CD14-positive monocyte (primary cell): ENCODE measurements at regions not wholly inside any gene's neighbourhood (a gene's known extent, or its start where the extent isn't known, plus 50 kb on each side); places are given as distances from the start of the nearest gene placed in this dataset.

Source experiments
- DNase-seq, 3 donors: peaks; one replicate each; pipeline ENCODE4 v3.0.0-alpha.2; 2011 to 2022
- H2AFZ ChIP-seq: 2 replicates; pipeline ENCODE4 v1.6.0; 2012; ENCODE audit warnings: mild to moderate bottlenecking, low read depth, low read length, inconsistent platforms; ENCODE audit not compliant: insufficient read depth, poor library complexity, severe bottlenecking
- H3K27ac ChIP-seq, 2 donors: 1 replicate in 1 of 2; 2 replicates in 1 of 2; pipeline ENCODE4 v1.5.1; 2012 to 2013; ENCODE audit warnings: low read length in 2 of 2, control low read depth in 1 of 2, inconsistent platforms in 1 of 2, low read depth in 1 of 2, mild to moderate bottlenecking in 1 of 2
- H3K27me3 ChIP-seq, 2 donors: one replicate each; pipeline versions ENCODE4 v1.6.0 to v1.6.1; 2011 to 2013; ENCODE audit warnings: low read length in 2 of 2; ENCODE audit not compliant: control insufficient read depth in 2 of 2, insufficient read depth in 2 of 2
- H3K36me3 ChIP-seq, 2 donors: replicated peaks in 1 of 2; 1 replicate in 1 of 2; 2 replicates in 1 of 2; pipeline versions ENCODE4 v1.5.1 to v1.6.1; 2012 to 2013; ENCODE audit warnings: low read length in 2 of 2, control low read depth in 1 of 2, inconsistent platforms in 1 of 2, mild to moderate bottlenecking in 1 of 2; ENCODE audit not compliant: insufficient read depth in 2 of 2, control insufficient read depth in 1 of 2
- H3K4me1 ChIP-seq, 2 donors: 1 replicate in 1 of 2; 2 replicates in 1 of 2; pipeline versions ENCODE4 v1.5.1 to v1.6.1; 2012 to 2013; ENCODE audit warnings: low read length in 2 of 2, control low read depth in 1 of 2, inconsistent platforms in 1 of 2, mild to moderate bottlenecking in 1 of 2, moderate library complexity in 1 of 2; ENCODE audit not compliant: insufficient read depth in 2 of 2, control insufficient read depth in 1 of 2
- H3K4me2 ChIP-seq: replicated peaks from 2 replicates; pipeline ENCODE3; 2012; ENCODE audit warnings: low read length, moderate library complexity, mild to moderate bottlenecking; ENCODE audit not compliant: poor library complexity, severe bottlenecking; ENCODE audit errors: extremely low read depth
- H3K4me3 ChIP-seq, 3 experiments: fragments of 200-600 bp in 1 of 3; sonication (generic) in 1 of 3; replicated peaks in 1 of 3; 1 replicate in 2 of 3; 2 replicates in 1 of 3; pipeline ENCODE4 v1.5.1; 2011 to 2013; ENCODE audit warnings: low read length in 3 of 3, mild to moderate bottlenecking in 3 of 3, control low read depth in 2 of 3, low read depth in 2 of 3, inconsistent platforms in 1 of 3, moderate library complexity in 1 of 3
- H3K79me2 ChIP-seq: 2 replicates; pipeline ENCODE4 v1.6.0; 2012; ENCODE audit warnings: mild to moderate bottlenecking, control low read depth, inconsistent platforms, low read length, moderate library complexity; ENCODE audit not compliant: insufficient read depth
- H3K9ac ChIP-seq: 2 replicates; pipeline ENCODE4 v1.6.0; 2017; ENCODE audit warnings: low read length, mild to moderate bottlenecking; ENCODE audit not compliant: insufficient read depth, poor library complexity, severe bottlenecking
- H3K9me3 ChIP-seq, 2 donors: replicated peaks in 1 of 2; 1 replicate in 1 of 2; 2 replicates in 1 of 2; pipeline versions ENCODE4 v1.5.1 to v1.6.1; 2012 to 2013; ENCODE audit warnings: low read length in 2 of 2, control low read depth in 1 of 2; ENCODE audit not compliant: control insufficient read depth in 1 of 2, insufficient read depth in 1 of 2
- H4K20me1 ChIP-seq: 2 replicates; pipeline ENCODE4 v1.6.0; 2012; ENCODE audit warnings: mild to moderate bottlenecking, low read length, control low read depth, moderate library complexity; ENCODE audit not compliant: insufficient read depth
- H3K27ac Mint-ChIP-seq, 7 donors: one replicate each; pipeline ENCODE4 v1.8.0; 2020; ENCODE audit warnings: mild to moderate bottlenecking in 7 of 7, mixed read lengths in 7 of 7, moderate library complexity in 6 of 7, inconsistent platforms in 2 of 7
- H3K27me3 Mint-ChIP-seq, 3 donors: one replicate each; pipeline ENCODE4 v1.8.0; 2021 to 2022; ENCODE audit warnings: low read depth in 3 of 3, mild to moderate bottlenecking in 3 of 3, mixed read lengths in 3 of 3, moderate library complexity in 3 of 3, inconsistent platforms in 1 of 3
- H3K36me3 Mint-ChIP-seq, 2 donors: one replicate each; pipeline ENCODE4 v1.8.0; 2020; ENCODE audit warnings: mixed read lengths in 2 of 2, inconsistent platforms in 1 of 2, mild to moderate bottlenecking in 1 of 2
- H3K4me1 Mint-ChIP-seq: one replicate; pipeline ENCODE4 v1.8.0; 2020; ENCODE audit warnings: mild to moderate bottlenecking, mixed read lengths
- H3K4me3 Mint-ChIP-seq, 2 donors: one replicate each; pipeline ENCODE4 v1.8.0; 2020; ENCODE audit warnings: mild to moderate bottlenecking in 2 of 2, mixed read lengths in 2 of 2, moderate library complexity in 1 of 2
- H3K9me3 Mint-ChIP-seq, 7 donors: one replicate each; pipeline ENCODE4 v1.8.0; 2020 to 2022; ENCODE audit warnings: mixed read lengths in 7 of 7, mild to moderate bottlenecking in 6 of 7, moderate library complexity in 6 of 7, inconsistent platforms in 2 of 7
- WGBS: methylation state at CpG from one replicate; pipeline ENCODE4 v1.1.5; 2013; ENCODE audit warnings: missing lambda C conversion rate; ENCODE audit not compliant: insufficient coverage; 5-methylcytosine and 5-hydroxymethylcytosine counted together
- intact Hi-C, 2 donors: fragments of 100-400 bp; cut with micrococcal nuclease; formaldehyde crosslinking; loops; one replicate each; pipeline versions ENCODE4 v1.15.0 to v1.15.1; 2023
- TF ChIP-seq, protein P1 (sequence below): fragments of 200-600 bp; IDR thresholded peaks from one replicate; pipeline ENCODE4 v1.8.0; 2022; ENCODE audit warnings: antibody characterized with exemption, mild to moderate bottlenecking

GRCh38 chr10:128884033-128884425, 583.0 kb upstream of the MGMT start:
- peaks cover 0 to 5% (median 3%) of the 10 kb centered on the region in 7 donors for H3K9me3 Mint-ChIP-seq
- H3K27ac ChIP-seq, result no peak overlapping the region

GRCh38 chr10:128884496-128885072, 582.5 kb upstream of the MGMT start:
- no peak overlapping the region for H3K4me3 Mint-ChIP-seq
- no peaks in the 10 kb centered on the region for H3K79me2 ChIP-seq
- H3K4me1 ChIP-seq, result no peaks in the 10 kb centered on the region
- peaks cover 0 to 3% (median 0%) of the 10 kb centered on the region in 3 donors for H3K27me3 Mint-ChIP-seq
- H3K4me2 ChIP-seq, result no peak overlapping the region
- H3K4me3 ChIP-seq, result no peak overlapping the region
- no peak for DNase-seq
- no peaks in the 10 kb centered on the region for H3K36me3 Mint-ChIP-seq
- no peaks in the 10 kb centered on the region for H4K20me1 ChIP-seq
- 85% methylated on average over 6 of the region's 6 CpGs for WGBS
- no peaks in the 10 kb centered on the region for H3K4me1 Mint-ChIP-seq
- peaks cover 14 to 20% of the 10 kb centered on the region in 2 donors for H3K9me3 ChIP-seq
- H2AFZ ChIP-seq, result no peak overlapping the region
- TF ChIP-seq, protein P1, sequence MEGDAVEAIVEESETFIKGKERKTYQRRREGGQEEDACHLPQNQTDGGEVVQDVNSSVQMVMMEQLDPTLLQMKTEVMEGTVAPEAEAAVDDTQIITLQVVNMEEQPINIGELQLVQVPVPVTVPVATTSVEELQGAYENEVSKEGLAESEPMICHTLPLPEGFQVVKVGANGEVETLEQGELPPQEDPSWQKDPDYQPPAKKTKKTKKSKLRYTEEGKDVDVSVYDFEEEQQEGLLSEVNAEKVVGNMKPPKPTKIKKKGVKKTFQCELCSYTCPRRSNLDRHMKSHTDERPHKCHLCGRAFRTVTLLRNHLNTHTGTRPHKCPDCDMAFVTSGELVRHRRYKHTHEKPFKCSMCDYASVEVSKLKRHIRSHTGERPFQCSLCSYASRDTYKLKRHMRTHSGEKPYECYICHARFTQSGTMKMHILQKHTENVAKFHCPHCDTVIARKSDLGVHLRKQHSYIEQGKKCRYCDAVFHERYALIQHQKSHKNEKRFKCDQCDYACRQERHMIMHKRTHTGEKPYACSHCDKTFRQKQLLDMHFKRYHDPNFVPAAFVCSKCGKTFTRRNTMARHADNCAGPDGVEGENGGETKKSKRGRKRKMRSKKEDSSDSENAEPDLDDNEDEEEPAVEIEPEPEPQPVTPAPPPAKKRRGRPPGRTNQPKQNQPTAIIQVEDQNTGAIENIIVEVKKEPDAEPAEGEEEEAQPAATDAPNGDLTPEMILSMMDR, result no peak
- no peak overlapping the region for H3K27ac Mint-ChIP-seq
- no peak overlapping the region for H3K27ac ChIP-seq
- H3K27me3 ChIP-seq, result no peaks in the 10 kb centered on the region
- H3K9ac ChIP-seq, result no peak overlapping the region
- no peaks in the 10 kb centered on the region for H3K36me3 ChIP-seq
- H3K9me3 Mint-ChIP-seq, result peaks cover 0 to 5% (median 4%) of the 10 kb centered on the region in 7 donors
- intact Hi-C loops, result no loop called here

More at GRCh38 chr10:128884033-128884425, 583.0 kb upstream of the MGMT start:
- H4K20me1 ChIP-seq, result no peaks in the 10 kb centered on the region
- intact Hi-C loops, result no loop called here
- 88% methylated on average over 7 of the region's 7 CpGs for WGBS
- no peaks in the 10 kb centered on the region for H3K27me3 ChIP-seq
- H3K9me3 ChIP-seq, result peaks cover 14 to 20% of the 10 kb centered on the region in 2 donors
- no peak for DNase-seq
- no peak overlapping the region for H2AFZ ChIP-seq
- no peaks in the 10 kb centered on the region for H3K79me2 ChIP-seq
- no peaks in the 10 kb centered on the region for H3K36me3 ChIP-seq
- TF ChIP-seq, protein P1, result no peak
- Mint-ChIP-seq H3K27me3 (peaks cover 0 to 3% (median 3%) of the 10 kb centered on the region in 3 donors), H3K4me3 (no peak overlapping the region), H3K4me1 (no peaks in the 10 kb centered on the region), H3K36me3 (no peaks in the 10 kb centered on the region), H3K27ac (no peak overlapping the region)
- H3K4me1 ChIP-seq, result no peaks in the 10 kb centered on the region
- H3K4me3 ChIP-seq, result no peak overlapping the region
- no peak overlapping the region for H3K4me2 ChIP-seq
- H3K9ac ChIP-seq, result no peak overlapping the region
